HEK293T (cell line): ENCODE measurements at regions not wholly inside any gene's neighbourhood (a gene's known extent, or its start where the extent isn't known, plus 50 kb on each side); places are given as distances from the start of the nearest gene placed in this dataset.
"Not testable (repeated sequence)": the region's sequence is repeated elsewhere in the genome, so short reads cannot be mapped to it uniquely, and the experiment has no call there.

Source experiments
- CTCF ChIA-PET: fragments of 350-600 bp; formaldehyde crosslinking; extraction: SDS; loops from one replicate; lab custom pipeline; 2021; ENCODE audit warnings: antibody characterized with exemption, inconsistent platforms; lab: Yijun Ruan, JAX
- POLR2A ChIA-PET: fragments of 350-600 bp; formaldehyde crosslinking; extraction: SDS; loops from one replicate; lab custom pipeline; 2020; ENCODE audit warnings: antibody characterized with exemption, inconsistent platforms; lab: Yijun Ruan, JAX
- DNase-seq: peaks from one replicate; pipeline ENCODE4 v3.0.0; 2012; ENCODE audit warnings: mixed read lengths; ENCODE audit errors: extremely low spot score
- ARNT ChIP-seq: fragments of 450-650 bp; IDR thresholded peaks from 2 replicates; pipeline ENCODE4 v1.6.1; 2017; ENCODE audit warnings: mild to moderate bottlenecking
- BHLHE40 ChIP-seq: fragments of 450-650 bp; IDR thresholded peaks from 2 replicates; pipeline ENCODE4 v1.6.1; 2016; ENCODE audit warnings: mild to moderate bottlenecking, moderate library complexity, borderline replicate concordance
- CTBP1 ChIP-seq: fragments of 450-650 bp; IDR thresholded peaks from 2 replicates; pipeline ENCODE4 v1.6.1; 2016; ENCODE audit warnings: borderline replicate concordance
- ELF4 ChIP-seq: fragments of 450-650 bp; IDR thresholded peaks from 2 replicates; pipeline ENCODE4 v1.6.1; 2017; ENCODE audit warnings: antibody characterized with exemption
- FOXA1 ChIP-seq: fragments of 450-650 bp; IDR thresholded peaks from 2 replicates; pipeline ENCODE4 v1.6.1; 2016; ENCODE audit warnings: mild to moderate bottlenecking
- FOXK2 ChIP-seq: fragments of 450-650 bp; IDR thresholded peaks from 2 replicates; pipeline ENCODE4 v1.6.1; 2016; ENCODE audit warnings: mild to moderate bottlenecking
- FOXM1 ChIP-seq: fragments of 450-650 bp; IDR thresholded peaks from 2 replicates; pipeline ENCODE4 v1.6.1; 2017; ENCODE audit warnings: mild to moderate bottlenecking, borderline replicate concordance
- HDGF ChIP-seq: fragments of 450-650 bp; IDR thresholded peaks from 2 replicates; pipeline ENCODE4 v1.6.1; 2017; ENCODE audit warnings: antibody characterized with exemption, borderline replicate concordance
- L3MBTL2 ChIP-seq: fragments of 450-650 bp; conservative IDR thresholded peaks from 2 replicates; pipeline ENCODE4 v1.6.1; 2016; ENCODE audit warnings: mild to moderate bottlenecking
- LEF1 ChIP-seq: fragments of 450-650 bp; IDR thresholded peaks from 2 replicates; pipeline ENCODE4 v1.6.1; 2017; ENCODE audit warnings: mild to moderate bottlenecking, borderline replicate concordance
- NFRKB ChIP-seq: fragments of 450-650 bp; IDR thresholded peaks from 2 replicates; pipeline ENCODE4 v1.6.1; 2016; ENCODE audit warnings: mild to moderate bottlenecking, moderate library complexity
- SP1 ChIP-seq: fragments of 450-650 bp; IDR thresholded peaks from 2 replicates; pipeline ENCODE4 v1.6.1; 2017
- SUZ12 ChIP-seq: fragments of 450-650 bp; IDR thresholded peaks from 2 replicates; pipeline ENCODE4 v1.6.1; 2016; ENCODE audit warnings: mild to moderate bottlenecking
- TARDBP ChIP-seq: fragments of 450-650 bp; IDR thresholded peaks from 2 replicates; pipeline ENCODE4 v1.6.1; 2016
- ZNF384 ChIP-seq: fragments of 450-650 bp; IDR thresholded peaks from 2 replicates; pipeline ENCODE4 v1.6.1; 2016
- TF ChIP-seq, protein P1 (sequence below): fragments of 450-650 bp; IDR thresholded peaks from 2 replicates; pipeline ENCODE4 v1.6.1; 2016

DNA sequence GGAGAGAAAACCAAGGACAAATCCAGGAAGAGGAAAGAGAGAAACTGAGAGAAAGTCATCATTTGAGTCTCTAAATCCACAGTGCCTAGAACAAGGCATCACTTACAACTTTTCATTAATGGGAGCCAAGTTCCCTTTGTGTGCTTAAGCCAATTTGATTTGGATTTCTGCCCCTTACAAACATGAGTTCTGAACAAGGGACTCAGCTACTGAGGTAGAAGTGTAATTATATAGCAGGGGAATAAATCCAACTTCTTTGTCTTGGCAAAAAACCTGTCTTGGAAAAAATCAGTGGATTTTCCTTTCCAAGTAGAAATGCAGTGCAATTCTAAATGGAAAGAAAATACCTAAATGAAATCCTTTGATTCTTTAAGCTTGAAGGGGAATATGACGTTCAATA lies 307.2 kb upstream of the CNTN3 start:
- no peak for DNase-seq
- TF ChIP-seq SUZ12 (no peak), CTBP1 (no peak), L3MBTL2 (no peak), SP1 (no peak), TARDBP (no peak), NFRKB (no peak), LEF1 (no peak), HDGF (no peak), FOXM1 (no peak), ARNT (no peak), FOXK2 (no peak), ELF4 (no peak), FOXA1 (no peak), BHLHE40 (no peak), ZNF384 (no peak)
- TF ChIP-seq, protein P1, sequence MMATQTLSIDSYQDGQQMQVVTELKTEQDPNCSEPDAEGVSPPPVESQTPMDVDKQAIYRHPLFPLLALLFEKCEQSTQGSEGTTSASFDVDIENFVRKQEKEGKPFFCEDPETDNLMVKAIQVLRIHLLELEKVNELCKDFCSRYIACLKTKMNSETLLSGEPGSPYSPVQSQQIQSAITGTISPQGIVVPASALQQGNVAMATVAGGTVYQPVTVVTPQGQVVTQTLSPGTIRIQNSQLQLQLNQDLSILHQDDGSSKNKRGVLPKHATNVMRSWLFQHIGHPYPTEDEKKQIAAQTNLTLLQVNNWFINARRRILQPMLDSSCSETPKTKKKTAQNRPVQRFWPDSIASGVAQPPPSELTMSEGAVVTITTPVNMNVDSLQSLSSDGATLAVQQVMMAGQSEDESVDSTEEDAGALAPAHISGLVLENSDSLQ, result no peak
- POLR2A ChIA-PET, result no interaction called here
- CTCF ChIA-PET, result no interaction called here

DNA sequence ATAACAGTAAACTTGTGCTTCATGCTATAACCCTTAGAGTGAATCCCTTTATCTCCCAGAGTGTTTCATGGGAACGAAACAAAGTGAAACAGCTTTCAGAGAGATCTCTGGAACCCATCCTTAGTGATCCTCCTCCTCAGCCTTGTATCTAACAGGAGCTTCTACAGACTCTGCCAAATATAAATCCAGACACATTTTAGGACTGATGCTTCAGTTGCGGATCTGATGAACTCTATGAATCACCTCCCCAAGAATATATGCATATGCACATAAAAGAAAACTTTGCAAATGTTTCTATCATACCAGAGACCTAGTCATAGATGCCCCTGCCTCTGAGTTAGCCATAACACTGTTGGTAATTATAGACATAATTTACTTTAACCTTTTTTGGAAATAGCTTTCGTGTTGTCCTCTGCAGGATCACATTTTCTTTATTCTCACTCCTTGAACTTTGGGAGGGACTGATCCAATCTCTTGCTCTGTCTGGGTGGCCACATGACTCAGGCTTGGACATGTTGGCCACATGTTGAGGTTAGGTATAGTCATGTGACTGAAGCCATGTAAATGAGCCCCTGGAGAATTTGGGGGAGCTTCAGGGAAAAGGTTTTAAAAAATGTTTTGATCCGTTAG lies 306.4 kb upstream of the CNTN3 start:
- TF ChIP-seq HDGF, result no peak
- TF ChIP-seq TARDBP, result no peak
- TF ChIP-seq CTBP1, result no peak
- TF ChIP-seq FOXA1, result no peak
- TF ChIP-seq, protein P1, result no peak
- no peak for TF ChIP-seq ZNF384
- no peak for TF ChIP-seq LEF1
- no peak for TF ChIP-seq FOXK2
- no peak for TF ChIP-seq SP1
- TF ChIP-seq FOXM1, result no peak
- TF ChIP-seq SUZ12, result no peak
- CTCF ChIA-PET, result no interaction called here
- DNase-seq, result no peak
- POLR2A ChIA-PET, result no interaction called here

DNA sequence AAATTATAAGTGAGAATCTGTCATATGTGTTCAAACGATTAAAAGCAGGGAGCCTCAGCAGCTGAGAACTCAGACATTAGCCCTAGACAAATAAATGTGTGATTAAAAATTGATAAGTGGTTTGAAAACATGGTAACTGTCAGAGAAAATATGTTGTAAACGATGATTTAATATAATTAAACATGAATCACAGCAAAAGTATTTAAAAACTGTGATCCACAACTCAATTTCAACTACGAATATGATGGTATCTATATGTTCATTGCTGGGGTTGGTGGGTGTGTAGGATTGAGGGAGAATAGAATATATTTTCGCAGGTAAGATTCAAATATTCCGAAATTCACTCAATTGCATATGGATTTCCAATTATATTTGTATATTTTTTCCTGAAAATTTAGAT lies 302.2 kb upstream of the CNTN3 start:
- CTCF ChIA-PET, result no interaction called here
- TF ChIP-seq LEF1 (no peak), L3MBTL2 (no peak), ARNT (no peak), CTBP1 (no peak), FOXK2 (no peak), FOXM1 (no peak), ZNF384 (no peak)
- no peak for DNase-seq
- POLR2A ChIA-PET, result no interaction called here

DNA sequence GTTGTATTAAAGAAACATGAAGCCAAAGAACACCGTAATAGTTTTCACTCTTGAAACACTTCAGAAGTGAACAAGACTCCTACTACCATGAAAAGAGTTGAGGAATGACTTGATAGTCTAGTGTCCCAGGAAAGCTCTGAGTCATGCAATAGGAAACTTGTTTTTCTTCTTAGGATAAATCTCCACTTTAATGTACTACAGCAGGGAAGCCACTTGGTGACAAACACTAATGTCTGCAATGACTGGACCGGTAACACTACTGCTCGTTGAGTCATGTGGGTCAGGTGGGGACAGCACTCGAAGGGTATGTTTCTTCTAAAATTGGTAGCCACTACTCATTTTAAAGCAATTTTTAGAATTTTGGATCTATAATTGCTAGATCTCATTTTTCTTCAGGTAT lies 291.7 kb upstream of the CNTN3 start:
- TF ChIP-seq HDGF (no peak), LEF1 (no peak), TARDBP (no peak), FOXA1 (no peak)
- ChIA-PET POLR2A (interaction anchor here (0.6 kb wide), 1 partner anchor 9 kb away, joined by 3 read pairs; no protein-coding TSS in a partner anchor), CTCF (no interaction called here)
- DNase-seq, result no peak

DNA sequence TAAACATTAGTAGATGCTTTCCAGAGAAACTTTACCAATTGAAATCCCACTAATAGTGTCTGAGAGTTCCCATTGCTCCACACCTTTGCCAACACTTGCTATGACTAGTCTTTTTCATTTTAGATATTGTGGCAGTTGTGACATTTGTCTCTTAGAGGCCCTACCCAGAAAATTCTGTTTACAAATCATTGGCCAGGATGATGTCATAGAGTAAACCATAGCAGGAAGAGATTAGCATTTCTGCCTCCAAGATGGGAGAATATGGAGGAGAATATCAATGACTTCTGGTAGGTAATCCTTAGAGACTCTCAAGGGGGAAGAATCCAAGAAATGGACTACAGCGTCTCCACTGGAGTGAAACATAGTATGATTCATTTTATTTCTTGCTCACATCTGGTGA lies 291.0 kb upstream of the CNTN3 start:
- CTCF ChIA-PET, result no interaction called here
- POLR2A ChIA-PET, result interaction anchor here (0.6 kb wide), 1 partner anchor 10 kb away, joined by 3 read pairs; no protein-coding TSS in a partner anchor
- no peak for DNase-seq
- TF ChIP-seq, protein P1, result no peak
- TF ChIP-seq FOXK2, result no peak
- no peak for TF ChIP-seq ELF4
- TF ChIP-seq NFRKB, result no peak
- no peak for TF ChIP-seq HDGF
- no peak for TF ChIP-seq LEF1
- TF ChIP-seq SP1, result no peak
- TF ChIP-seq CTBP1, result no peak

DNA sequence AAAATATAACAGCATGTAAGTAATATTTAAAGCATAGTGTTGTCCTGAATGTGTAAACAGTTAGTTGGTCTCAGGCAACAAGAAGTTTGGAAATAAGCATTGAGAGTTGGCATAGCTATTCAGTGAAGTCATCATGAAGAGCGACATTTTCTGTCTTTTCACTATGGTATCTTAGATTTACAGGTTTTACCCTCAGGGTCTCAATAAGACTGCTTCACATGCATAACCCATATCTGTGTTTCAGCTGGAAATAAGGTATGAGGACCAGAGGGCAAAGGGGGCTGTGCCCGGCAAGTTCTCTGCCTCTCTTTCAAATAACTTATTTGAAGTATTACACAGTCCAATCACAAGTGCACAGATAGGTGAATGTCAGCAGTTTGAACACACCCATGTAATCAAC lies 290.2 kb upstream of the CNTN3 start:
- TF ChIP-seq HDGF (no peak), L3MBTL2 (no peak)
- ChIA-PET CTCF (no interaction called here), POLR2A (no interaction called here)
- no peak for DNase-seq

DNA sequence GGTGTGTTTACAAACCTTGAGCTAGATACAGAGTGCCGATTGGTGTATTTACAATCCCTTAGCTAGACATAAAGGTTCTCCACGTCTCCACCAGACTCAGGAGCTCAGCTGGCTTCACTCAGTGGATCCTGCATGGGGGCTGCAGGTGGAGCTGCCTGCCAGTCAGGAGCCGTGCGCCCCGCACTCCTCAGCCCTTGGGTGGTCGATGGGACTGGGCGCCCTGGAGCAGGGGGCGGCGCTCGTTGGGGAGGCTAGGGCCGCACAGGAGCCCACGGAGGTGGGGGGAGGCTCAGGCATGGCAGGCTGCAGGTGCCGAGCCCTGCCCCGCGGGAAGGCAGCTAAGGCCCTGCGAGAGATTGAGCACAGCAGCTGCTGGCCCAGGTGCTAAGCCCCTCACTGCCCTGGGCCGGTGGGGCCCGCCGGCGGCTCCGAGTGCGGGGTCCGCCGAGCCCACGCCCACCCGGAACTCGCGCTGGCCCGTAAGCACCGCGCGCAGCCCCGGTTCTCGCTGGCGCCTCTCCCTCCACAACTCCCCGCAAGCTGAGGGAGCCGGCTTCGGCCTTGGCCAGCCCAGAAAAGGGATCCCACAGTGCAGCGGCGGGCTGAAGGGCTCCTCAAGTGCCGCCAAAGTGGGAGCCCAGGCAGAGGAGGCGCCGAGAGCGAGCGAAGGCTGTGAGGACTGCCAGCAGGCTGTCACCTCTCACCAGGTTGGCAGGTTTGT lies 285.5 kb upstream of the CNTN3 start:
- CTCF ChIA-PET, result not testable (repeated sequence)

More for the DNA sequence above, 285.5 kb upstream of the CNTN3 start:
- POLR2A ChIA-PET, DNase-seq: not testable (repeated sequence)
